Stimulated activated CD4-positive, alpha-beta T cell treated with anti-CD3 and anti-CD28 coated beads, Interleukin-2, amount 100 ng/mL, for 48 hours (primary cell): ENCODE measurements at regions not wholly inside any gene's neighbourhood (a gene's known extent, or its start where the extent isn't known, plus 50 kb on each side); places are given as distances from the start of the nearest gene placed in this dataset.

Experiments used
- DNase-seq, 2 donors: peaks; one replicate each; pipeline ENCODE4 v3.0.0-alpha.2; 2020

DNA sequence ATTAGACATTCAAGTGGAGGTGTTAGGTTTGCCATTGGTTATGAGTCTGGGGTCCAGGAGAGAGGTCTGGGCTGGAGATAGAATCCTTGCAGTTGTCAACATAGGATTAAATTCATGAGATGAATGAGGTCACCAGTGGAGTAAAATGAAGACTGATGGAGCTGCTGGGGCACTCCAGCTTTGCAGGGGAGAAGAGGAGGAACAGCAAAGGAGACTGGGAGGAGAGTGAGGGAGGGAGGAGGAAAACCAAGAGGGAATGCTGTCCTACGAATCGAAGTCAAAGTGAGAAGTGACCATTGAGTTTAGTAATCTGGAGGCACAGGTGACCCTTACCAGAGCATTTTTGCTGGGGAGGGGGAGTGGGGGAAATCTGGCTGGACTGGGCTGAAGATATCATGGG is 178.2 kb upstream of the NR3C1 start:
- no peak for DNase-seq

DNA sequence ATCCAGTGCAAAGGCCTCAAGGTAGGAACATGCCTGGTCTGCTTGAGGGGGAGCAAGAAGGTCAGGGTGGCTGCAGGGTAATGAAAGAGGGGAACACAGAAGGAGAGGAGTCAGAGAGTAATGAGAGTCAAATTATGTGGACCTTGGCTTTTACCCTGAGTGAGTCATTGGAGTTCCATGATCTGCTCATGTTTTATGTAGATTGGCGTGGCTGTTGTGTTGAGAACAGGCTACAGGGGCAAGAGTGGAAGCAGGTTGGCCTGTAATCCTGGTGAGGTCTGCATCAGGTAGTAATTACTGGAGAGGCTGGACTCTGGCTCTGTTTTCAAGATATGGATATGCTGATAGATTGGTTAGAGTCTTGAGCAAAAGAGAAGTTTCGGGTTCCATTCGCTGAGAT is 177.7 kb upstream of the NR3C1 start:
- DNase-seq: no peak

GRCh38 chr5:143576711-143577484 is 173.4 kb upstream of the NR3C1 start:
- DNase-seq: no peak

GRCh38 chr5:143575286-143575685 is 171.8 kb upstream of the NR3C1 start:
- no peak for DNase-seq

DNA sequence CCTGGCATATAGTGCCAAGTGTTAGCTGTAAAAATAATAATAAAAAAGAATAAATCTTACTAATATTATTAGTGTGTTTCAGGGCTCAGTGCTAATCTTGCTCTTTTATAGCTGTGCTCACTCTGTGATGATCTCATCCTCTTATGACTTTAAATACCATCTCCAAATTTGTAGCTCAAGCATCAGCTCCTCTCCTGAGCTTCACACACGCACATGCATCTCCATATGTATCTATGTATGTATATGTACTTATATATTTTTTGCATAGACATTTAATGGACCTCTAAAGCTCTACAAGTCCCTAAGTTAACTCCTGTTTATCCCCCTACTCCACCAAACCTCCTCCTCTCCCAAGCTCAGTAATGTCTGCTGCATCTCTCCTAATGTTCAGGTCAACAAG is 170.8 kb upstream of the NR3C1 start:
- no peak for DNase-seq

DNA sequence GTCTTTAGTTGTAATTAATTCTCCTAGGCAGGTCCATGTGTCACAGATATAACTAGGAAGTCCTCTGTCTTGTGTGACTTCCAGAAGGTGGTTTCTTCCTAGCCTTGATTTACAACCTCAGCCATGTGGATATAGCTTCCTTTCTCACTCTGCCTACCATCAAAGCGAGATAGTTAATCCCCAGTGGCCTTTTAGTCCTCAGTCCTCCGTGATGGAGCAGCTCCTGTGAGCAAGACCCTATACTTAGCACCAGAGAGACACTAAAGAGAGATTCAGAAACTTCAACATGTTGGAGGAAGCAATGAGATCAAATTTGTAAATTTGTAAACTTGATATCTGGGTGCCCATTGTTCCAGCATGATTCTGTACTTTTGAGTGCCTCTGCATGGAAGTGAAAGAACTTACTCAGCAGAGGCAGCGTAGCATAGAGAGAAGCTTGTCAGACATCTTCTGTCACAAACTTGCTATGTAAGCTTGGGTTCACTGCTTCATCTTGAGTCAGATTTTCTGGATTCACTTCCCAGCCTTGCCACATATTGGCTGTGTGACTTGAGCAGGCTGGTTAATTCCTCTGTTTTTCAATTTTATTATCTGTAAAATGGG is 170.2 kb upstream of the NR3C1 start:
- DNase-seq: no peak

DNA sequence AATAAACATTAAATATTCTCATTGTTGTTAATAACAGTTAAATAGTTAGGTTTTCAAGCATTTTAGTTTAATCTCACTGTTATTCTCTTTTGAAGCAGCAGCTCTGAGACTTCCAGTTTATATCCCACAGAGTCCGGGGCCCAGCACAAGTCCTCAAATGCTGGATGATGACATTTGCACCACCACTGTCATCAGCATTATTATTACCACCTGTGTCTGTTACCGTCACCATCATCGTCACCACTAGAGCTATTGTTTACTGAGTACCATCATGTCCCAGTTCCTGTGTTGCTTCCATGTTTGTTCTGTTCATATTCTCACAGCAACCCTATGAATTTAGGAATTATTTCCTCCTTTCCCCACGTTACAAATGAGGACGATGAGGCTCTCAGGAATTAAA is 169.2 kb upstream of the NR3C1 start:
- DNase-seq: no peak

- no peak for DNase-seq
These were observed 168.4 kb upstream of the NR3C1 start for GRCh38 chr5:143571642-143572624.

DNA sequence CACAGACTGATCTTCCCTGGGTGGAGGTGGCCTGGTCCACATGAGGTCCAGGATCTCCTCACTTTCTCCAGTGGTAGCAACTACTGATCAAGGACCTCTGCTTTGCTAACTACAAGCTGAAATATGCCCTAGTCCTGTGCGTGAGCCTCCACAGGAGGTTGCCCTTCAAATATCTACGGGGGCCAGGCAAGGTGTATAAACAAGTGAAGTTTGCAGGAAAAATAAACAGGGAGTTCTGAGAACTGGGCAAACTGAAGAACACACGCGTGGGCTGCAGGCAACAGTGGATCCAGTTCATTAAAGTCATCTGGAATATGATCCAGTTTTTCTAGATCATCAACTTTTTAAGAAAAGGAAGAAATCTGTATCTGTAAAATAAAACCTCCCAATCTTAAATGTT is 167.5 kb upstream of the NR3C1 start:
- no peak for DNase-seq

GRCh38 chr5:143569722-143570567 is 166.5 kb upstream of the NR3C1 start:
- DNase-seq: no peak

- DNase-seq: no peak
These were observed 165.8 kb upstream of the NR3C1 start for GRCh38 chr5:143569213-143569701.

DNA sequence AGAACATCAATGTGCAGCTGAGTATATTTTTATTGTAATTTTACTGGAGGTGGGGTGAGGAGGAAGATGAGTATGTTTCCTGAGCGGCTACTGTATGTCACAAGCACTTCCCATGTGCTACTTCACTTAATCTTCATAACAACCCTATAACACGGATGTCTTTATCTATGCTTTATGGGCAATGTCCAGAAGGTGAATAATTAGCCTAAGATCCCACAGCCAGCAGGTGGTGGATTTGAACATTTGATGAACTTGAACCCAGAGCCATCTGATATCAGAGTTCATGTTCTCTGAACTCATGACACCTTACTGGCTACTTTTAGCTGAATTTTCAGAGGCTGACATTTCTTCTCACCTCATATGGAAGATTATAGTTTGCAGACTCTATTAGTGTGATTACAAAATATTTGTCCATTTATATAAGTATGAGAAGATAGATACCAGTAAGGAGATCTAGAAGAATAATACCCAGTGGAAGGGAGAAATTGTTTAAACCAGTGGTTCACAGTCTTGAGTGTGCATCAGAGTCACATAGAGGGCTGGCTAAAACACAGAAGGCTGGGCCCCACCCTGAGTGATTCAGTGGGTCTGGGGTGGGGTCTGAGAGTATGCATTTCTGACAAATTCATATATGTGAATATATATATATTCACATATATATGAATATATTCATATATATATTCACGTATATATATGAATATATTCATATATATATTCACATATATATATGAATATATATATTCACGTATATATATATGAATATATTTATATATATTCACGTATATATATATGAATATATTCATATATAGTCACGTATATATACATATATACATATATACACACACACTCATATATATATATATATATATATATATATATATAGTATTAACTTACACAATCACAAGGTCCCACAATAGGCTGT is 164.4 kb upstream of the NR3C1 start:
- no peak for DNase-seq

DNA sequence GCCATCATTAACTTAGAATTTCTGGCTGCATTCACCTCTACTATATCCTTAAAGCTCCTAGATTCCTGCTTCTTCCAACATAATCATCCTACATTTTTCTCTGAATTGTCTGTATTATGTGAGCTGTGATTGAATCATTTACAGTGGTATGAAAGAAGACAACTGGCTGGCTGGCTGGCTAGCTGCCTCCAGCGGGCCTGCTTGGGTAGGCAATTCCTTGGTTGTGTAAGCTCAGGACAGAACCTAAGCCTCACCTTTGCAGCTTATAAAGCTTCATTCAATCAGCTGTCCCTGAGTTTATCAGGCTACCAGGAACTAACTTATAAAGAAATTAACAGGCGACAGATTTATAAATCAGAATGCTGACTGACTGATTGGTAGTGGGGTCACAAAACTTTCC is 162.7 kb upstream of the NR3C1 start:
- DNase-seq: no peak

DNA sequence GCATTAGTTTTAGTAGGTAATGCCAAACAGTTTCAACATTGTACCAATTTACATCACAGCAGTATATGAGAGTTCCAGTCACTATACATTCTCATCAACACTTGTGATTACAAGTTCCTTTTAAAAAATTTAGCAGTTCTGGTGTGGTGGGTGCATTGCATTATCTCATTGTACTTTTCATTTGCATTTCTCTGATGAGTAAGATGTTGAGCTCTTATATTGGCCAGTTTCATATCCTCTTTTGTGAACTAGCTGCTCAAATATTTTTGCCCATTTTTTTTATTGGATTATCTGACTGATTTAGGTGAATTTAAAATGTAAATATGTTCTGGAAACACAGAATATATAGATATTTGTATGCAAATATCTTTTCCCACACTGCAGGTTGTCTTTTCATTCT is 160.9 kb upstream of the NR3C1 start:
- DNase-seq: no peak

GRCh38 chr5:143562935-143563334 is 159.4 kb upstream of the NR3C1 start:
- no peak for DNase-seq

GRCh38 chr5:143561219-143561618 is 157.7 kb upstream of the NR3C1 start:
- DNase-seq: no peak

DNA sequence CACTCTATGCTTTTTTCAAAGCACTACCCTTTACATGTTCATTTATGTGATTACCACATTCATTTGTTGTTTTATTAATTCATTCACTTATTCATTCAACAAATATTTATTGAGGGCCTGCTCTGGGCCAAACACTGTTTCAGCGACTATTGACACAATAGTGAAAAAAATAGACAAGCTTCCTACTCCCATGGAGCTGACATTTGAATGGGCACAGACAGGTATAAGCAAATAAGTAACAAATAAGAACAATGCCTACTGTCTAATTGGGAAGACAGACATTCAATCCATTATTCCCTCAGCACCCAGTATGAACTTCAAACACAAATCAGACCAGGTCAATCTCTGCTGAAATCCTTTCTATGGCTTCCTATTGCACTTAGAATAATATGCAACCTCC is 156.9 kb upstream of the NR3C1 start:
- DNase-seq: no peak

- DNase-seq: no peak
These were observed 156.2 kb upstream of the NR3C1 start for GRCh38 chr5:143559586-143560109.

GRCh38 chr5:143558048-143558447 is 154.6 kb upstream of the NR3C1 start:
- no peak for DNase-seq

GRCh38 chr5:143557061-143557818 is 153.8 kb upstream of the NR3C1 start:
- DNase-seq: no peak
